ENCODE measurements at regions not wholly inside any gene's neighbourhood (a gene's known extent, or its start where the extent isn't known, plus 50 kb on each side); places are given as distances from the start of the nearest gene placed in this dataset.

GRCh38 chr7:25626451-25627131 lies 398.3 kb upstream of the NPVF start:
- DNase-seq (ENCODE audit: low read depth in 2 of 2) = no peak

GRCh38 chr7:25628446-25628845 lies 400.2 kb upstream of the NPVF start:
- DNase-seq (ENCODE audit: low read depth in 2 of 2) = no peak

GRCh38 chr7:25632616-25633015 lies 404.3 kb upstream of the NPVF start:
- no peak for DNase-seq (ENCODE audit: low read depth in 2 of 2)

- DNase-seq (ENCODE audit: low read depth in 2 of 2) = no peak
These were observed 405.2 kb upstream of the NPVF start for GRCh38 chr7:25633426-25634036.

- DNase-seq (ENCODE audit: low read depth in 2 of 2) = no peak
These were observed 407.9 kb upstream of the NPVF start for GRCh38 chr7:25636168-25636567.

- DNase-seq (ENCODE audit: low read depth in 2 of 2) = no peak
These were observed 408.6 kb upstream of the NPVF start for GRCh38 chr7:25636871-25637283.

- DNase-seq (ENCODE audit: low read depth in 2 of 2) = no peak
These were observed 409.8 kb upstream of the NPVF start for GRCh38 chr7:25638068-25638467.

- no peak for DNase-seq (ENCODE audit: low read depth in 2 of 2)
These were observed 410.4 kb upstream of the NPVF start for GRCh38 chr7:25638590-25639244.

- no peak for DNase-seq (ENCODE audit: low read depth in 2 of 2)
These were observed 414.6 kb upstream of the NPVF start for GRCh38 chr7:25642849-25643248.

GRCh38 chr7:25643286-25643685 lies 415.0 kb upstream of the NPVF start:
- no peak for DNase-seq (ENCODE audit: low read depth in 2 of 2)

GRCh38 chr7:25643770-25644394 lies 415.6 kb upstream of the NPVF start:
- no peak for DNase-seq (ENCODE audit: low read depth in 2 of 2)

GRCh38 chr7:25646726-25647413 lies 418.6 kb upstream of the NPVF start:
- no peak for DNase-seq (ENCODE audit: low read depth in 2 of 2)

- DNase-seq (ENCODE audit: low read depth in 2 of 2) = no peak
These were observed 419.6 kb upstream of the NPVF start for GRCh38 chr7:25647872-25648271.

- DNase-seq (ENCODE audit: low read depth in 2 of 2) = no peak
These were observed 424.1 kb upstream of the NPVF start for GRCh38 chr7:25652366-25652765.

- no peak for DNase-seq (ENCODE audit: low read depth in 2 of 2)
These were observed 425.1 kb upstream of the NPVF start for GRCh38 chr7:25653384-25653783.

- no peak for DNase-seq (ENCODE audit: low read depth in 2 of 2)
These were observed 427.8 kb upstream of the NPVF start for GRCh38 chr7:25656071-25656470.

GRCh38 chr7:25656581-25657026 lies 428.3 kb upstream of the NPVF start:
- peak; percentile 85 to 86 for DNase-seq (ENCODE audit: low read depth in 2 of 2)

GRCh38 chr7:25658375-25658774 lies 430.1 kb upstream of the NPVF start:
- DNase-seq (ENCODE audit: low read depth in 2 of 2) = no peak

GRCh38 chr7:25659841-25660240 lies 431.6 kb upstream of the NPVF start:
- no peak for DNase-seq (ENCODE audit: low read depth in 2 of 2)

GRCh38 chr7:25662841-25663800 lies 434.8 kb upstream of the NPVF start:
- DNase-seq (ENCODE audit: low read depth in 2 of 2) = no peak

GRCh38 chr7:25663877-25664276 lies 435.6 kb upstream of the NPVF start:
- DNase-seq (ENCODE audit: low read depth in 2 of 2) = peak; percentile 10 to 19

All from fibroblast of skin of left biceps (primary cell).